ENCODE measurements at regions not wholly inside any gene's neighbourhood (a gene's known extent, or its start where the extent isn't known, plus 50 kb on each side); places are given as distances from the start of the nearest gene placed in this dataset.

GRCh38 chr11:115598257-115598901 is 94.2 kb upstream of the CADM1 start:
- H3K27ac ChIP-seq = no peak overlapping the region
- no peak overlapping the region for H3K4me3 ChIP-seq
- ATAC-seq (no peak), DNase-seq (no peak)
- H3K27me3 ChIP-seq = no peaks in the 10 kb centered on the region
- WGBS, 2 donors = 73 to 75% methylated on average over 3 of the region's 3 CpGs
- H3K36me3 ChIP-seq (replicated peaks in 1 of 2; ENCODE audit: insufficient read depth in 1 of 2, low read depth in 2 of 2) = no peaks in the 10 kb centered on the region
- intact Hi-C loops (cut with DNase I) = no loop called here
- H3K9me3 ChIP-seq = no peaks in the 10 kb centered on the region
- no peaks in the 10 kb centered on the region for H3K4me1 ChIP-seq
- no peak for TF ChIP-seq POLR2A (IDR thresholded peaks at IDR 0.05)
- TF ChIP-seq, protein P1, sequence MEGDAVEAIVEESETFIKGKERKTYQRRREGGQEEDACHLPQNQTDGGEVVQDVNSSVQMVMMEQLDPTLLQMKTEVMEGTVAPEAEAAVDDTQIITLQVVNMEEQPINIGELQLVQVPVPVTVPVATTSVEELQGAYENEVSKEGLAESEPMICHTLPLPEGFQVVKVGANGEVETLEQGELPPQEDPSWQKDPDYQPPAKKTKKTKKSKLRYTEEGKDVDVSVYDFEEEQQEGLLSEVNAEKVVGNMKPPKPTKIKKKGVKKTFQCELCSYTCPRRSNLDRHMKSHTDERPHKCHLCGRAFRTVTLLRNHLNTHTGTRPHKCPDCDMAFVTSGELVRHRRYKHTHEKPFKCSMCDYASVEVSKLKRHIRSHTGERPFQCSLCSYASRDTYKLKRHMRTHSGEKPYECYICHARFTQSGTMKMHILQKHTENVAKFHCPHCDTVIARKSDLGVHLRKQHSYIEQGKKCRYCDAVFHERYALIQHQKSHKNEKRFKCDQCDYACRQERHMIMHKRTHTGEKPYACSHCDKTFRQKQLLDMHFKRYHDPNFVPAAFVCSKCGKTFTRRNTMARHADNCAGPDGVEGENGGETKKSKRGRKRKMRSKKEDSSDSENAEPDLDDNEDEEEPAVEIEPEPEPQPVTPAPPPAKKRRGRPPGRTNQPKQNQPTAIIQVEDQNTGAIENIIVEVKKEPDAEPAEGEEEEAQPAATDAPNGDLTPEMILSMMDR (IDR thresholded peaks at IDR 0.05) = no peak

- TF ChIP-seq, protein P1 (IDR thresholded peaks at IDR 0.05) = no peak
- TF ChIP-seq POLR2A (IDR thresholded peaks at IDR 0.05) = no peak
- no peak for DNase-seq
- Histone ChIP-seq H3K27me3 (no peaks in the 10 kb centered on the region), H3K4me1 (no peaks in the 10 kb centered on the region), H3K36me3 (replicated peaks in 1 of 2; ENCODE audit: insufficient read depth in 1 of 2, low read depth in 2 of 2) (no peaks in the 10 kb centered on the region), H3K27ac (no peak overlapping the region), H3K4me3 (no peak overlapping the region), H3K9me3 (no peaks in the 10 kb centered on the region)
- 89 to 97% methylated on average over 3 of the region's 3 CpGs for whole genome bisulfite sequencing, 2 donors
- intact Hi-C loops (cut with DNase I) = no loop called here
- no peak for ATAC-seq
Measured at GRCh38 chr11:115591380-115591779, 87.2 kb upstream of the CADM1 start.

DNA sequence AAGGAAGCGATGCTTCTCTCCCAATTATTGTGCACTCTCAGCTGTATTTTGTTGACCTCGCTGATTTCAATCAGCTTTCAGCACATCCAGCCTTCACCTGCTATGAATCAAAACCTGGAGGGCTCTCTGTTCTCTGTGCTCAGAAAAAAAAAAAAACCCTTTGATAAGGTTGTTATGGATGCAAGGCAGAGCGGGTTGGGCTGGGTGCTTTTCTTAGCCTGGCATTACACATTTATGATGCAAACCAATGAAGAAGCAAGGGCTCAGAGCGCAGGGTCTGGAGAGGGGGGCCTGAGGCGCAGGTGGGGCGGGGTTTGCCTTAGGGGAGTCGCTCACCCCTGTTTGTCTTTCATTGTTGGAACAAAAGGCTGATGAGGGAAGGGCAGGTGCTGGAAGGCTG is 86.0 kb upstream of the CADM1 start:
- H3K4me1 ChIP-seq = no peaks in the 10 kb centered on the region
- no peaks in the 10 kb centered on the region for H3K36me3 ChIP-seq (replicated peaks in 1 of 2; ENCODE audit: insufficient read depth in 1 of 2, low read depth in 2 of 2)
- no peaks in the 10 kb centered on the region for H3K9me3 ChIP-seq
- 34 to 36% methylated on average over 7 of the region's 7 CpGs for WGBS, 2 donors
- TF ChIP-seq, protein P1 (IDR thresholded peaks at IDR 0.05) = no peak
- no peak for TF ChIP-seq POLR2A (IDR thresholded peaks at IDR 0.05)
- intact Hi-C loops (cut with DNase I) = no loop called here
- no peak overlapping the region for H3K4me3 ChIP-seq
- DNase-seq (peak in 2 of 4 donors; percentile 6 to 9), ATAC-seq (no peak)
- H3K27ac ChIP-seq = no peak overlapping the region
- H3K27me3 ChIP-seq = no peaks in the 10 kb centered on the region

GRCh38 chr11:115587718-115588342 is 83.6 kb upstream of the CADM1 start:
- no peak for ATAC-seq
- no peak overlapping the region for H3K27ac ChIP-seq
- H3K36me3 ChIP-seq (replicated peaks in 1 of 2; ENCODE audit: insufficient read depth in 1 of 2, low read depth in 2 of 2) = no peaks in the 10 kb centered on the region
- TF ChIP-seq POLR2A (IDR thresholded peaks at IDR 0.05) = no peak
- TF ChIP-seq, protein P1 (IDR thresholded peaks at IDR 0.05) = no peak
- H3K4me1 ChIP-seq = no peaks in the 10 kb centered on the region
- H3K9me3 ChIP-seq = no peaks in the 10 kb centered on the region
- no peak overlapping the region for H3K4me3 ChIP-seq
- intact Hi-C loops (cut with DNase I) = no loop called here
- no peaks in the 10 kb centered on the region for H3K27me3 ChIP-seq
- 74 to 82% methylated on average over 3 of the region's 3 CpGs for WGBS, 2 donors
- no peak for DNase-seq
